NCI-H774 (cell line): ENCODE measurements at regions not wholly inside any gene's neighbourhood (a gene's known extent, or its start where the extent isn't known, plus 50 kb on each side); places are given as distances from the start of the nearest gene placed in this dataset.

ENCODE experiments used
- DNase-seq: peaks from one replicate; lab custom pipeline; 2025; lab: John Stamatoyannopoulos, UW

DNA sequence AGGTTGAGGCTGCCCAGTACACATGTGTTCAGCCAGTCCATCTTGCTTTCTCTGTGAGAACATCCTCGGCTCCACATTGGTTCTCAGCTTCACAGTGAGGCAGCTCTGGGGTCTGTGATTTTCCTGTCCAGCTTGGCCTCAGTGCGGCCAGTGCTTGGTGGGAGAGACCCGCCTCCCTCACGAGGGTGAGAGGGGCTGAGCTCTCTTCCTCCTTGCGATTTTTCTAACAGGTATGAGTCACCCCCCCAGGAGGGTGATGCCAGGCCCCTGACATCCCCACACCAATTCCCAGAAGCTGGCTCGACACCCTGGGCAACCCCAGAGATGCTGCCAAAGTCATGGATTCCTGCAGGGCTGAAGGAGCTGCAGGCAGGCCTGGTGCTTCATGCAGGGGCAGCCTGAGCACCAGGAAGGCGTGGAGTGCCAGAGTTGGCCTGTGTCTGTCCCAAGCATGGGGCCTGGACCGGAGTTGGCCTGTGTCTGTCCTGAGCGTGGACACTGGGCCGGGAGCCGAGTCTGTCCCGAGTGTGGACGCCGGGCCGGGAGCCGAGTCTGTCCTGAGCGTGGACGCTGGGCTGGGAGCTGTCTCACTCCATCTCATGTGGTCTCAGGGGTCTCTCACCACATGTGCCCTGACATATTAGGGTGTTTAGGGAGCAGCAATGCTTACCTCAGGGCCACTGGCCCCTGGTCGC is 408.6 kb upstream of the IRX4 start:
- DNase-seq: no peak

DNA sequence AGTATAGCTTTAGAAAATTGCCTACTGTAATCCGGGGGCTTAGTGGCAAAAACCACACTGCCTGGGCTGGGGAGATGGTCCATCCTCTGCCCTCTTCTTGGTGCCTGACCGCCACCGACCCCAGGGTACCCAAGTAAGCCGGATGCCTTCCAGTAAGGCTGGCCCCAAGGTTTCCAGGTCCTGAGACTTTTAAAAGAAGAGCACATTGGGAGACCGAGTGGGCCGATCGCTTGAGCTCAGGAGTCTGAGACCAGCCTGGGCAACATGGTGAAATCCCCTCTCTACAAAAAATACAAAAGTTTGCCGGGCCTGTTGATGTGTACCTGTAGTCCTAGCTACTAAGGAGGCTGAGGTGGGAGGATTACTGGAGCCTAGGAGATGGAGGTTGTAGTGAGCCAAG is 406.7 kb upstream of the IRX4 start:
- DNase-seq: no peak

DNA sequence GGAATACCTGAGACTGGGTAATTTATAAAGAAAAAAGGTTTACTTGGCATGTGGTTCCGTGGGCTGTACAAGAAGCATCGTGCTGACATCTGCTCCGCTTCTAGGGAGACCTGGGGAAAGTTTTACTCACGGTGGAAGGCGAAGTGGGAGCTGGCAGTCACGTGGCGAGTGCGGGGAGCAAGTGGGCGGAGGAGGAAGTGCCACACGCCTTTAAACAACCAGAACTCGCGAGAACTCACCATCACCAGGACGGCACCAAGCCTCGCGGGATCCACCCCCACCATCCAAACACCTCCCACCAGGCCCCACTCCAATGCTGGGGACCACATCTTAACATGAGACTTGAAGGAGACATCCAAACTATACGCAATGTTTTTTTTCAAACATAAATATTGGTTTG is 406.2 kb upstream of the IRX4 start:
- DNase-seq: no peak

DNA sequence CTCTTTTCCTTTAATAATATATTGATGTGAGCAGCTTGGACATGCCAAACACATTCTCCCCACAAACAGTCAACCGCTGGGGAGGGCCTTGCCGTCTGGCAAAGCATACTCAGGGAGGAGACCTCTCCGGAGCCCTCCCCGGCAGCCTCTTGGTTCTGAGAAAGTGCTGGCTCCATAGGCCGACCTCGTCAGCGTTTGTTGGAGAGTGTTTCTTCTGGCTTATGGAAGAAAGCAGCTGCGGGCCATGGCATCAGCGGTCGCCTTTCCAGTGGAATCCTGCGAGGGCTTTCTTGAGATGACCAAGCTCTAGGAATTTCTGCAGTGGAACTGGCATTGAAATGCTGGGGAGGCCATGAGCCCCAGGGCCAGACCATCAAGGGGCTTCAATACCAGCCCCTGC is 405.7 kb upstream of the IRX4 start:
- no peak for DNase-seq

DNA sequence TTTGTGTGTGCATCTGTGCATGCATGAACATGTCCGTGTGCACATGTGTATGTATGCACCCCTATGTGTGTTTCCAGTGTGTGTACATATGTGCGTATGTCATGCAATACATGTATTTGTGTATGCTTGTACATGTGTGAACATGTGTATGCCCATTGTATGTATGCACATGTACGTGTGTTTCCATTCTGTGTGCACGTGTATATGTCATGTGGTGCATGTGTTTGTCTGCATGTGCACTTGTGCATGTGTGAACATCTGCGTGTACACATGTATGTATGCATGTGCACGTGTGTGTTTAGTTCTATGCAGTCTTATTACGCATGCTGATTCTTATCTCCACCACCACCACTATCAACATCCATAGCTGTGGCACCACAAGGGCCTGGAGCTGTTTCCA is 403.5 kb upstream of the IRX4 start:
- DNase-seq: no peak

DNA sequence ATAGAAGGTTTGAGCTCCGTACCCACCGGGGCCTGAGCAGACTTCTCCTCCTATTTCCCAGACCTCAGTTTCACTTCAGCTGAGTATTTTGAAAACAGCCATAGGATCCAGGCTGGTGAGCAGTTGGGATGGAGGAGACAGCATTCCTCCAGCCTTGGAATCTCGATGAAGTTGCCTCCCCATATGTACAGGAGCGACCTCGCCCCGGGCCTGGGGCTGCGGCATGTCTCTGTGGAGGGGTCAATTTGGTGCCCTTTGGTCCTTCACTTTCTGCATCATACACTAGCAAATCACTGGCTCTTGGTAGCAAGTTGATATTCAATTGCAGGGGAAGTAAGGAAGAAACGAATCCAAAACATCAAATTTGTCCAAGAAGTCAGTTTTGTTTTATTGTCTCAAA is 402.0 kb upstream of the IRX4 start:
- DNase-seq: no peak

DNA sequence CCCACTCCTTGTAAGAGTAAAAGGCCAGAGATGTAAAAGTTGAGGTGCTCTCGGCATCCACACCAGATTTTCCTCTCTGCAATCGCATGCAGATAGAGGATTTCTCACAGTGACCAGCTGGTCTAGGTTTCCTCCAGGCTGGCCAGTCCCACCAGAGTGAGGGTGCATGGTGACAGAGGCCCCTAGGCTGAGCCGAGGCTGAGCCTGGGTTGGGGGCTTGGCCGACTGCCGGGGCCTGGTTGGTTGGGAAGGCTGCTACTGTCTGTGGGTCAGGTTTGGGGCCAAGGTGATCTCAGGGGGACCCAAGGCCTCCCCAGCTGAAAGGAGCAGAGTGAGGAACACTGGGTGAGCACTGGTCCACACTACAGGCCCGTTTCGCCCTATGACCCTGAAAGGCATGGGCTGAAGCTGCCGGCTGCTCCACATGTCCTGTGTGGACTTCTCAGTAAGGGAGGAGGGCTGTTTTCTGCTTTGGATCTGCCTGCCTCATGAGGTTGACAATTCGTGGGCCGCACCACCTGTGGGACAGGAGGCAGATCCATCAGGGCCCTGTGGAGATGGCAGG is 400.8 kb upstream of the IRX4 start:
- DNase-seq: no peak

DNA sequence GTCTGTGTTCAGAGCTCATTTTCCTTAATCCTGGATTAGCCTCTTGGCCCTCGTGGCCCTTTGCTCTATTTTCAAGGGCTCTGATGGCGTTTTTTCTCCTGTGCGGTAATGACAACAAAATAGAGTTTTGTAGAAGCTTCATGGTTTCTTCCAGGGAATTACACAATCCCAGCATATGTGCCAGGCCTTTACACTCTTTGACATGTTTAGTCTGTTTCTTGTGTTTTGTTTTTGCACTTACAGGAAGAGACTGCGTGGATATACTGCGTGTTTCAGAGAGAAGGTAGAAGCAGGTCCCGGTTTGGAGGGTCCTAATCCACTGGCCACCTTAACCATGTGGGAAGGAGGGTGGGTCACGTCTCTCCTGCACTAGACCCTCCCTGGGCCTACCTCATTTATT is 400.2 kb upstream of the IRX4 start:
- no peak for DNase-seq

DNA sequence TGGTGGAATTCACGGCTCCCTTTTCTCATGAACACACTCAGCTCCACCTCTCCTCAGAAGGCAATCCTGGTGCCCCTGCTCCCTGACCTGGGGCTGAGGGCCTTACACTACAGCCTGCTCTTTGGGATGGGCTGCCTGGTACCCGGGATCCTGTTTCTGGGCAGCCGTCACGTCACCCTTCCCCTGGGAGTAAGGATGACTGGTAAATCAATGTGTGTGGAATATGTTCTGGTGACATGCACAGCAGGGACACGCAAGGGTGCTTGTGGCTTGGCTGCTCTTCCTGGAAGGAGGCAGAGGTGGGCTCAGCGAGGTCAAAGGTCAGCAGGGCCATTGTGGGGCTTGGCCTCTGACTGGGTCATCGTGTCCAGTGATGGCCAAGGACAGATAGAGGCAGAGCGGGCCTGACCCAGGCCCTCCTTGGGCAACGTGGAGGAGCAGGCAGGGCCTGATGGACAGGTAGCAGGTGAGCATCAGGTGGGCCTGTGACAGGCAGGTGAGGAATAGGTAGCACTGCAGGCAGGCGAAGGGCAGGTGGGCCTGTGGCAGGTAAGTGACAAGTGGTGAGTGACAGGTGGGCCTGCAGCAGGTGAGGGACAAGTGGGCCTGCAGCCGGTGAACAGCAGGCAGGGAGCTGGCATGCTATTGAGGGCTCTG is 399.4 kb upstream of the IRX4 start:
- no peak for DNase-seq

DNA sequence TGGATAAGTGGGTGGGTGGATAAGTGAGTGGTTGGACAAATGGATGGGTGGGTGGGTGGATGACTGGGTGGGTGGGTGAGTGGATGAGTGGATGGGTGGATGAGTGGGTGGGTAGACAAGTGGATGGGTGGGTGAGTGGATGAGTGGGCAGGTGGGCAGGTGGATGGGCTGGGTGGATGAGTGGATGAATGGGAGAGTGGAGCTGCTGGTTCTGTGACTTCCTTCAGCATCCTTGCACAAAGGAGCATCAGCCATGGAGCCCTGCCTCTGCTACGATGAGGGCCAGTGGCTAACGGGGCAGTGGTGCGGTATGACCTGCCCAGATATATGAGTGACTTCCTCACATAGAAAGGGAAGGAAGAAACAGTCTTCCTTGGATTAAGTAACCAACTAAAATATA is 398.7 kb upstream of the IRX4 start:
- DNase-seq: no peak

DNA sequence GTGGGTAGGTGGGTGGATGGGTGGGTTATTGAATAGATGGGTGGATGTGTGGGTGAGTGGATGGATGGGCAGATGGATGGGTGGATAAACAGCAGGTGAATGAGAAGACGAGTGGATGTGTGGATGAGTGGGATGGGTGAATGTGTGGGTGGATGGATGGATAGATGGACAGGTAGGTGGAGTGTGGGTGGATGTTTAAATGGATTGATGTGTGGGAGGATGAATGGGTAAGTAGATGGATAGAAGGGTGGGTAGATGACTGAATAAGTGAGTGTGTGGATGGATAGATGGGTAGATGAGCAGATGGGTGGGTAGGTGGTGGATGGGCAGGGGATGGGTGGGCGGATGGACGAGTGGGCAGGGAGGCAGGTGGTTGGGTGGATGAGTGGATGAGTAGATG is 397.6 kb upstream of the IRX4 start:
- DNase-seq: no peak

DNA sequence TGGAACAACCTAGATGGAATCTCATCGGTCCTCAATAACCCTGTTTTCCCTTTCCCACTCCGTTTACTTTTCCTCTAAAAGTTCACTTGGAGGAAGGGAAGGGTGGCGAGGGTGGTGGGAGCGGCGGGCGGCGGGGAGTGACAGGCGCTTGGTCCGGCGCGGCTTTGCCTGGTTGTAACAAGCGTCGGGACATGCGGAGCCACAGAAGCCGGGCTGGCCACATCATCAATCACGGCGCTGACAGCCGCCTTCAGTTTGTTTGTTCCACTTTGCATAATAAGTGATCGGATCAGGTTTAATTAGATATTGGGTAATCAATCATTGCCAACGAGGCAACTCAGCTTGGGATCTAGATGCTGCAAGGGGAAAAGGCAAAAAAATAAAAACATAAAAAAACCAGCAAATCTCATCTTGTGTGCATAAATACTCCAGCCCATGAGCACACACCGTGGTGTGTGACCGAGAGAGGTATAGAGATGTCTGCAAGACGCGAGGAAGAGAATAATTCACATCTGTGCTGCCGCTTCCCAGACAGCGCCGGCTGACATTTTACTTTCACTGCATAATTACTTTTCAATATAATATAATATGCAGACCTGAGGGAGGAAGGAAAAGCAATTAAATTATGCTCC is 396.2 kb upstream of the IRX4 start:
- peak; percentile 24 for DNase-seq

DNA sequence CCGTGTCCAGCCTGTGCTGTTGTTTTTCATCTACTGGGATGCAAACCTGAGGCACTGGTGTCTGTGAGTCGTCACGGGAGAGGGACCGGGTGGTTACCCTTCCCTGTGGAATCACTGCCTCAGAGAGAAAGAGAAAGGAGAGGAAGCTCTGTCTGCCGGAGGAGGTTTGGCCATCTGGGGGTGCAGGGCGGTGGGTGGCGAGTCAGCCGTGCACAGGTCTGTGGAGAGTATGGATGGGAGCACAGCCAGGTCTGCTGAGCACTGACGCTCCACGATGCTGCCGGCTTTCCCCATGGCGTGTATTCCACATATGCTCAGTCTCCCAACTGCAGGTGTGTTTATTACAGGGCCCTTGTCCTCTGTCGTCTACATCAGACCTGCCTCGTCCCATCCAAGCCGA is 395.2 kb upstream of the IRX4 start:
- DNase-seq: no peak

DNA sequence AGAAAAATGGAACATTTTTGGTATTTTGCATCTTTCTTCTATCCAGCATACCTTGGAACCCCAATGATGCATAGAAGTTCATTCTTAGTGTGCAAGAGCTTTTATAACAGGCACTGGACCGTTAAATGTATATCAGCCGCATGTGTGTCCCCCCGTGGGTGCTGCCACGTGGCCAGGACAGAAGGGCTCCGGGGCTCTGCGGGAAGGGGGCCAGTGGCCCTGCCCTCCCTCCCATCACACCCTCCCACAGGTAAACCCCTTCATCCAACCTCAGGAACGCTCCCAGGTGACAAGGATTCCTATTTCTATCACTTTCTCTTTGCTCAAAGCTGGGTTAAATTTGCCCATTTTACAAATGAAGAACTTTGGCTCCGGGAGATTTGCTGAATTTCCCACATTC is 393.4 kb upstream of the IRX4 start:
- DNase-seq: no peak

DNA sequence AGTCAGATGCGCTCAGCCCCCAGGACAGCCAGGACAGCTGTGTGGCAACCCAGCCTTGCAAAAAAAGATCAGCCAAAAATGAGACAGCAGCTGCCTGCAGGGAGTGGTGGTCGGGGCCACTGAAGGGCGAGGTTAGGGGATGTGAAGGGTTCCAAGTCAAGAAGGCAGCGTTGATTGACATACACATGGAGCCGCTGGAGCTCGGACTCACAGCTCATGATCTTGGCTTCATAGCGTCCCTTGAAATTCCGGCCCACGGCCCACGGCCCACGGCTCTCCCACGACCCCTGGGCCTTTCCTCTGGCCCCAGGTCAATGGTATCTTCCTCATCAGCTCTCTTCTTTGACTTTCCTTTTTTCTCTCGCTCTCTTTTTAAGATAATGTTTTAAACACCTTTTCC is 390.0 kb upstream of the IRX4 start:
- DNase-seq: no peak

DNA sequence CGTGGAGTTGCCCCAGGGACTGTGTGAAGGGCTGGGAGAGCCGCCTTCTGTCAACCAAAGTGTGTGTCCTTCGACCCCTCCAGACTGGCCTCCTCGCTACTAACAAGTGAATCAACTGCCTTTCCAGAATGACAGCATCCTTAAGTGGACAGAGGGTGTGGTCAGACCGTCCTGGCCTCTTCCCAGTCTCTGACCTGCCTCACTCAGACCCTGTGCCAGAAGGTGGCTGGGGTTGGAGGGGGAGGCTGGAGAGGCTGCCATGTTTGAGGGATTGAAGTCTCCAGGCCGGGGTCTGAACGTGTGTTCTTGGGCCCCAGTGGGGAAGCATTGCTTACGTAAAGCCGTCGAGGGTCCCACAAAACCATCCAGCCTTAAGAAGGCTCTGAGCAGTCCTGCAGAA is 389.3 kb upstream of the IRX4 start:
- no peak for DNase-seq

DNA sequence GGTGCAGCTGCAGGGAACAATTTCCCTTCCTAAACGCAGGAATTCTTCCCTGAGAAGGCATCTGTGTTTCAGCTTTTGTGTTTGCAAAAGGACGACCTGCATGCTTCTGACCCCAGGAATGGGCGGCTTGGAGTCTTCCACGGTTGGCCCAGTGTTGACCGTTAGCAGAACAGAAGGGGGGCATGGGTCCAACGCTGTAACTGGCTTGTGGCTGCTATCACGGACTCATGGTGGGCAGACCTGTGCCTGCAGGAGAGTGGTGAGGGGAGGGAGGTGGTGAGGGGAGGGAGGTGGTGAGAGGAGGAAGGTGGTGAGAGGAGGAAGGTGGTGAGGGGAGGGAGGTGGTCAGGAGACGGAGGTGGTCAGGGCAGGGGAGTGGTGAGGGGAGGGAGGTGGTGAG is 388.6 kb upstream of the IRX4 start:
- DNase-seq: no peak

DNA sequence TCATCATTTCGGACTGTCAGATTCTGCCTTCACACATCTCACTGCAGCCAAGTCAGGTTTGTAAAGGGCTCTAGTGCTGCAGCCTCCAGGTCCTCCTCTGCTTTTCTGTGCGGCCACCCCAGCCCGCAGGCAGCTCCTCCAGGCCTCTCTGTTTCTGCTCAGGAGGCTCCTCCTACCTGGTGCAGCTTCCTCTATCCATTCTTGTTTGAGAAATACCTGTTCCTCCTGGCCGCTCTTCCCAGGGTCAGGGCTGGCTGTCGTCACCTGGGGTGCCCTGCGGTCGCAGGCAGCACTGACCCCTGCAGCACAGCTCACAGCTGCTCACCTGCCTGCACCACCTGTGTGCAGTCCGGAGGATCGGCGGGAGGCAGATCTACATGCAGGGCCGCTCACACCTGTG is 387.7 kb upstream of the IRX4 start:
- no peak for DNase-seq

DNA sequence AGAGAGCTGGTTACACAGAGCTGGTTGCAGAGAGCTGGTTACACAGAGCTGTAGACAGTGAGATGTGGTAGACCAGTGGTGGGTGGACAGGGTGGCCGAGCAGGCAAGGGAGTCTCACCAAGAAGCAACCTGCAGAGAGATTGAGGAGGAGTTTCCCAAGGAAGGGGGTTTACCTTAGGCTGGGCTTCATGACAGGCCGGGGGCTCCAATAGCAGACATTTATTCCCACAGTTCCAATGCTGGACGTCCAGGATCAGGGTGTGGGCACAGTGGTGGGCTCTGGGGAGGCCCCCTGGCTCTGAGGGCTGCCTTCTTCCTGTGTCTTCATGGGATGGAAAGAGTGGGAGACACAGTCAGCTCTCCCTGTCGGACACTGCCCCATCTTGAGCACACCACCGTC is 386.9 kb upstream of the IRX4 start:
- DNase-seq: no peak

DNA sequence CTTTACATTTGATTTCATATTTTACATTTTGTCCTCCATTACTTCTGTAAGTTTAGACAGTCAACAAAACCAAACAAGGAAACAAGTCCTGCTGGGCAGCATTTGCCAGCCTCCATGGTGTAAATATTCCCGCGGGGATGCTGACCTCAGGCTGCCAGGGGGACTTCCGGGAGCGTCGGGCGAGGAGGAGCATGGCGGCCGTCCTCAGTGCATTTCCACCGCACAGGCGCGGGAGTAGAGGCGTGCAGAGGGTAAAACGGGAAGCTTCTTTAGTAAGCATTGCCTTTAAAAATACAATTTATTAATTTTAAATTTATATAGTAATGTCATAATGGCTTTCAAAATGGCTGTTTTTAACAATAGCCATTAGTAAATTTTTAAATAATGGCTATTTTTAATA is 385.3 kb upstream of the IRX4 start:
- no peak for DNase-seq

DNA sequence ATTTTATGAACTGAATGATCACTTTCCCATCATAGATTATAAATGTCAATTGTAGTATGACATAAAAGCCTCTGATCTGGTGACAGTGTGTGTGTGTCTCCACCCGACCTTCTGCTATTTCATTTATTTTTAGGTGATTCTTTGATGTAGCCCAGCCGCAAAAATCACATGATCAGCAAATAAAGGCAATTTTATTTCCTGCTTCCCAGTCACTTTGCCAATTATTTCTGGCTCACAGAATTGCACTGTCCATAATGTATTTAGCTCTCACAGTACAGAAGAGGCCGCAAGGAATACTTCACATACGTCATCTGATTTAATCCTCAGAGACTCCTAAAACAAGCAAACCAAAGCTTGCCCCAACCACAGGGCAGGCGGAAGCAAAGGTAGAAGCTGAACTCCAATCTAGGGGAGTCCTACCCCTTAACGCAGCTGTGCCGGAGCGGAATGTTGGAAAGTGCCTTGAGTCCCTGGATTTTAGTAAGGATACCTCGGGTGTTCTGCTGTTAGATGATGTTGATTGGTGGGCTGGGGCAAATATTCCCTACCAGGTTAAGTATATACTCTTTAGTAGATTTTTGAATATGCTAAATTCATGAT is 384.0 kb upstream of the IRX4 start:
- DNase-seq: no peak

DNA sequence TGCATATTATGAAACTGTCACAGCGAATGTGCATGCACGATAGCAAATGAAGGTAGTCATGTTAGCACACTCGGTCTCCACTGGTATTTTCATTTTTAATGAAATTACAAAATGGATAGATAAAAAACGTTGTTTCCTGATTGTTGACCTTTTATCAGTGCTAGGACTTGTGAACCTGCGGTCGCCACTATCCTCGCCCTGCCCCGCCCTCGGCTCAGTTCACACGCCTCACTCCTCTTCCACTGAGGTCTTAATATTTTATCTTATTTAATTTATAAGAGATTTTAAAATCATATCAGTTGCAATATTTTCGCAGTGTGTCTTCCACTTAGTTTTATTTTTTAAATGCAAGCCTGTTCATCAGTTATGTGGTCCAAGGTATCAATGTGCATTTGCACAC is 382.6 kb upstream of the IRX4 start:
- no peak for DNase-seq

DNA sequence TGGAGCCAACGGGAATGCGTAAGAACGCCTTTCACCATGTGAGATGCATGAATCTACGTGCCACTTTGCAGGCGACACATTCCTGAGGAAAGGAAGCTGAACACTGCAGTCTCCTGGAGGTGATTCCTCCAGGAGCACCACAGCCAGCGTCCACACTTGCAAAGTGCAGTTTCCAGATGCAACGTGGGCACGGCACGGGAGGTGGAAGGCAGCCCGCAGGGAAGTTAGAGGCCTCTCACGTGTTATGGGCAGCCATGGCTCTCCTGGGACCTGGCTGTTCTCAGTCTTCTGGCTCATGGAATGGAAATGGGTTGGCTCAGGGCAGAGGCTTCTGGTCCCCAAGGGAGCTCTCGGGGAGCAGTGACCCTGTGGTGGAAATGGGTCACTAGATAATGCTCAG is 381.0 kb upstream of the IRX4 start:
- DNase-seq: no peak
